Astrocyte of the spinal cord (primary cell): ENCODE measurements at regions not wholly inside any gene's neighbourhood (a gene's known extent, or its start where the extent isn't known, plus 50 kb on each side); places are given as distances from the start of the nearest gene placed in this dataset.

ENCODE experiments used
- DNase-seq: peaks from one replicate; pipeline ENCODE4 v3.0.0; 2011; ENCODE audit warnings: low read depth, low spot score
- H3K4me3 ChIP-seq: 2 replicates; pipeline ENCODE4 v1.5.1; 2011; ENCODE audit warnings: low read depth, mild to moderate bottlenecking, low read length, moderate library complexity
- CTCF ChIP-seq: IDR thresholded peaks from 2 replicates; pipeline ENCODE4 v1.5.1; 2012; ENCODE audit warnings: low read depth, mild to moderate bottlenecking, low read length, inconsistent platforms
- in situ Hi-C: cut with HindIII; loops from 2 replicates; pipeline ENCODE4 v1.10.0; 2017; ENCODE audit warnings: low sequenced_read_pairs

DNA sequence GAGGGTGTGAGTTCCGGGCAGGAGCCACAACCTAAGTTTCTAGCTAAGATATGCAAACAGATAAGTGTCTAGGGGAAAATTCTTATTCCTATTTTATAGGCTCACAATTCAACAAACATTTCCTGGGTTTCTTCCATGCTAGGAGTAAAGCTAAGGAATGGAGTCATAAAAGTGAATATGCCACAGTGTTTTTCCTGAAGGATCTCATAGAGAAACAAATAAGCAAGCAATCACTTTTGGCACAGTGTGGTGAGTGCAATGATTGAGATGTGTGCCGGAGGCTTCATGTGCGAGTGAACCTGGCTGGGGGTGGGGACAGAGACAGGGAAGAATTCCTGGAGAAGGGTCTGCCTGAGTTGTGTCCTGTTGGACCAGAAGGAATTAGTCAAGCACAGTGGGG, 147.4 kb downstream of the TENT5C start:
- no peak for DNase-seq
- TF ChIP-seq CTCF: no peak
- in situ Hi-C loops: no loop called here
- no peak overlapping the region for H3K4me3 ChIP-seq

GRCh38 chr1:117753652-117754051, 147.8 kb downstream of the TENT5C start:
- in situ Hi-C loops: no loop called here
- no peak for TF ChIP-seq CTCF
- DNase-seq: no peak
- peak overlapping the region; percentile 21 for H3K4me3 ChIP-seq

DNA sequence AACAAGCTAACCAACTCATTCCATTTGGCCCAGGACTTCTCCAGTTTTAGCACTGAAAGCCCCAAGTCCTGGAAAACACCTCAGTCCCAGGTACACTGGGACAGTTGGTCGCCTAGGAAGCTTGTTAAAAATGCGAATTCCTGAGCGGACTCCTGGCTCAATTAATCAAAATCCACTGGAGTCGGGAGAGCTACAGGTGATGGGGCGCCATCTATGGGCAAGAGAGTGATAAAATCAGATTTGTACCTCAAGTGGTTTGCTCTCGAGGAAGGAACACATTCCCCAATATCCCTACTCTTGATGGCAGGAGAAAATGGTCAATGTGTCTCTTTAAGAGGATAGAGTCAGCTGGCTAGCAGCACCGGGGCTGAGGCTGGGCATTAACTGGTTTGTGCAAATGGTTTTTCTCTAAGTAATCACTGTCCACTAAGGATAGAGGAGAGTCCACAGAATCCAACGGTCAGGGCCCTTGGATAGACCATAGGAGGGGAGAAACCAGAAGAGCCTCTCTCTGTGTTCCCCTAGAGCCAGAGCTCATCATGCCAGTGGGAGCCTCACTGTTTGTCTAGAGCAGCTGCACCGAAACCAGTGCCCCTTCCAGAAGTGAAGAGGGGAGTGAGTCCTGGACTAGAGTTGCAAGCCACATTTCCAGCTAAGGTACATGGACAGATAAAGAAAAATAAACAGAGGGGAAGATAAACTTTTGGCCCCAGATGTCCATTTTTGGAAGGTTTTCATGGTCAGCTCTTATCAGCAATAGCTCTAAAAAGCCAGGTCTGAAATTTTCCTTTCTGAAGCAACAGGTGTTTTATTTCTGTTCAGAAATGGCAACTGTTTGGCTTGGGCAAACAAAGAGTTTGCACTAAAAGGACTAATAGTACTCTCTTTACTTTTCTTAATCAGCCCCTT, 148.5 kb downstream of the TENT5C start:
- in situ Hi-C loops: no loop called here
- H3K4me3 ChIP-seq: peak overlapping the region; percentile 21
- peak; percentile 68 for TF ChIP-seq CTCF
- DNase-seq: peak; percentile 58

GRCh38 chr1:117757668-117758067, 151.8 kb downstream of the TENT5C start:
- no peak for TF ChIP-seq CTCF

DNA sequence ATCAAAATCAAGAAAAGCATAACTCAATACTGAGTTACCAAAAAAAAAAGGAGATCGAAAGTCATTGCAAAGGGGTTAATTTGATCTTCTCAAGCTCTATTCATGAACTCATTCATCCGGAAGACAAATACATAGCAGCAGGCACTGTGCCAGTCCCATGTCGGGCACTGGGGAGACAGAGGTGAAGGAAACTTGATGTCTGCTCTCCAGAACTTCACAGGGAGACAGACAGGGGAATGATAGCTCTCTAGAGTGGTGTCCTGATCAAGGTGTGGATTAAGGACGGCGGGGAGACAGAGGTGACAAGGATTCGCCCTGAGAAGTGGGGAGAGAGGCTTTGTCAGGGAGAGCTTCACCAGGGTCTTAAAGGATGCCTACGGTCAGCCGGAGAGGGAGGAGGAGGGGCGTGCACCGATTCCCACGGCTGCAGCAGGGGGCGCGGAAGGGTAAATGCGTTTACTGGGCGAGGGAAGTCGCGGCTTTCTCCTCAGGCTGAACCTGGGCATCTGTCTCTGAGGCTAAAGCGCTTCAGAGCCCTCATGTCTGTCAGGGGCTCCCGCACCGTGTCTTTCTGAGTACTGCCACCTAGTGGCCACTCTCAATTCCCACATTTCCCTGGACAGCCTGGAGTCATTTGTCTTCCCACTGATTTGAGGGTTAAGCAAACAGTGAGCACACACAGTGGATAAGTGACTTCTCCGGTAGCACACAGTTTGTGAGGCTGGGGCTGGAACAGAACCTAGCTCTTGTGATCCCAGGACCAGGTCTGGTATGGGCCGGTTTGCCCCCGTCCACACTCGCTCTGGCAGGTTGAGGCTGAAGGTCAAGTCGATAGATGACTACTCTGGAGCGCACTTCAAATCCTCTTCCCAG, 152.8 kb downstream of the TENT5C start:
- DNase-seq: peak; percentile 78
- in situ Hi-C loops: no loop called here
- TF ChIP-seq CTCF: peak; percentile 86
- H3K4me3 ChIP-seq: peak overlapping the region; percentile 42

More at GRCh38 chr1:117757668-117758067, 151.8 kb downstream of the TENT5C start:
- H3K4me3 ChIP-seq: no peak overlapping the region
- in situ Hi-C loops: no loop called here
- no peak for DNase-seq

DNA sequence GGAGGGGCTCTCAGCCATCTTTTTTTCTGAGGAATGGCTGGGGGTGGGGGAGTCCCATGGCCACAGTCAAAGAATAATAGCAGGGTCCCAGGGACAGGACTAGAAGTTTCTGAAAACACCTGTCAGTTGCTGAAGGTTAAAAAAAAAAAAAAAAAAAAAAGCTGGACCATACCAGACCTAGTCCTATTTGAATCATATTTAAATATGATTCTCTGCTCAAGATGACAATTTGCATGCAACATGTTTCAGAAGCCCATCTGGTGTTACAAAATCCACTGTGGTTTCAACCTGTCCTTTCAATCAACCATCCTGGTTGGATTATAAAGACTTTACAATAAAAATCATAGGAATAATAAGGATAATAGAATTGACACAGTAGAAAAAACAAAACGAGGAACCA, 153.7 kb downstream of the TENT5C start:
- H3K4me3 ChIP-seq: no peak overlapping the region
- in situ Hi-C loops: no loop called here
- no peak for DNase-seq
- no peak for TF ChIP-seq CTCF
